GM23248 (cell line): ENCODE measurements at regions not wholly inside any gene's neighbourhood (a gene's known extent, or its start where the extent isn't known, plus 50 kb on each side); places are given as distances from the start of the nearest gene placed in this dataset.

ENCODE experiments used
- EZH2 ChIP-seq: fragments of 200-600 bp; sonication (generic); IDR thresholded peaks from 2 replicates; pipeline ENCODE4 v1.6.1; 2018; ENCODE audit warnings: antibody characterized with exemption, mild to moderate bottlenecking; ENCODE audit not compliant: insufficient read depth, poor library complexity, severe bottlenecking
- EZH2phosphoT487 ChIP-seq: fragments of 200-600 bp; sonication (generic); IDR thresholded peaks from 2 replicates; pipeline ENCODE4 v1.6.1; 2018; ENCODE audit warnings: antibody characterized with exemption, moderate library complexity, mild to moderate bottlenecking, low read depth; ENCODE audit not compliant: insufficient read depth

GRCh38 chr20:60431349-60431748 is 473.1 kb downstream of the CDH26 start:
- TF ChIP-seq EZH2 = no peak
- TF ChIP-seq EZH2phosphoT487 = no peak
